ENCODE measurements at regions not wholly inside any gene's neighbourhood (a gene's known extent, or its start where the extent isn't known, plus 50 kb on each side); places are given as distances from the start of the nearest gene placed in this dataset.

DNA sequence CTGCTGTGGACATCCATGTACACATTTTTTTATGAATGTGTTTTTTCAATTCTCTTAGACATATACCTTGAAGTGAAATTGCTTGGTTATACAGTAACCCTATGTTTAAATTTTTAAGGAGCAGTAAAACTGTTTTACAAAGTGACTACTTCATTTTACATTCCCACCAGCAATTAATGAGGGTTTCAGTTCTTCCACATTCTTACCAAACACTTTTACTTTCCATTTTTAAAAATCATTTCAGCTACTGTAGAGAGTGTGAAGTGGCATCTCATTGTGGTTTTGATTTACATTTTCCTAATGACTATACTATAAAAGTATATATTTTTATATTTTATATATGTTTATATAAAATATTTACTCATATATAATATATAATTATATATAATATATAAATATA is 1221.5 kb downstream of the PLA2G4A start:
- no peak for DNase-seq (ENCODE audit: low spot score)

DNA sequence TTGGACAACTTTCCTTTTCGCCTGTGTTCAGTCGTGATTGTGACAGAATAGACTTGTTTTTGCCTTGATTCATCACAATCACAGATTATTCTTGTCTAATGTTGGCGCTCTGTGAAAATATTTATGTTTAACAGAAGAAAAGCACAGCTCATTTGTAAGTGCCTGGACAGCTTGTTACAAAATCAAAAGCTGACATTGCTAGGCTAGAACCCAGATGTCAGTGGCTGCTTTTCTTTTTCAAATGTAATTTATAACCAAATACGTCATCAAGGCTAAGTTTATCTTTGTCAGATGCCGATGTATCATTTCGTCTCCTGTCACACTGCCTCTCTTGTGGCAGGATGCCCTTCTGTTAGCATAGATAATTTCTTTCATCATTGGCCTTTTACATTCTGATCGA is 1227.3 kb downstream of the PLA2G4A start:
- DNase-seq (ENCODE audit: low spot score), result no peak

GRCh38 chr1:188058801-188059200 is 1230.1 kb downstream of the PLA2G4A start:
- no peak for DNase-seq (ENCODE audit: low spot score)

DNA sequence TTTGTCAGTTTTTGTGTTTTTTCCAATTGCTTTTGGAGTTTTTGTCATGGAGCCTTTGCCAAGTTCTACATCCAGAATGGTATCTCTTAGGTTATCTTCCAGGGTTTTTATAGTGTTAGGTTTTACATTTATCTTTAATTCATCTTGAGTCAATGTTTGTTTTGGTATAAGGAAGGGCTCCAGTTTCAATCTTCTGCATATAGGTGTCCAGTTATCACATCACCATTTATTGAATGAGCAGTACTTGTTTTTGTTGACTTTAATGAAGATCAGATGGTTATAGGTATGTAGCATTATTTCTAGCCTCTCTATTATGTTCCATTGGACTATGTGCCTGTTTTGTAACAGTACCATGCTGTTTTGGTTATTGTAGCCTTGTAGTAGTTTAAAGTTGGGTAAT is 1233.1 kb downstream of the PLA2G4A start:
- DNase-seq (ENCODE audit: low spot score), result no peak

DNA sequence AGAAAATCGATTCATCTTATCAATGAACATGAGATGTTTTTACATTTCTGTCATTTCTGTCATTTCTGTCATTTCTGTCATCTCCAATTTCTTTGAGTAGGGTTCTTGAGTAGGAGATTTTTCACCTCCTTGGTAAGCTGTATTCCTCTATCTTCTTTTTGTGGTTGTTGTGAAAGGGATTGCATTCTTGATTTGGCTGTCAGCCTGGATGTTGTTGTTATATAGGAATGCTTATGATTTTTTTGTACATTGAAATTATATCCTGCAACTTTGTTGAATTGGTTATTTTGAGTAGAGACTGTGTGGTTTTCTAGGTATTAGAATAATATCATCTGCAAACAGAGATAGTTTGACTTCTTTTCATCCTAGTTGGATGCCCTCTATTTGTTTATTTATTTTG is 1233.7 kb downstream of the PLA2G4A start:
- no peak for DNase-seq (ENCODE audit: low spot score)

DNA sequence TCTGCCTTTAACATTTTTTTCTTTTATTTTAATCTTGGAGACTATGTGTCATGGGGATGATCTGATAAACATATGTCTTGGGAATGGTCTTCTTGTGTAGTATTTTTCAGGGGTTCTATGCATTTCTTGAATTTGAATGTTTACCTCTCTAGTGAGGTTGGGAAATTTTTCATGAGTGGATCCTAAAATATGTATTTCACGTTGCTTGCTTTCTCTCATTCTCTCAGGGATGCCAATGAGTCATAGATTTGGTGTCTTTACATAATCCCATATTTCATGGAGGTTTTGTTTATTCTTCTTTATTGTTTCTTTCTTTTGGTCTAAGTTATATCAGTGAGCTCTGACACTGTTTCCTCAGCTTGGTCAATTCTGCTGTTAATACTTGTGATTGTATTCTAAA is 1237.2 kb downstream of the PLA2G4A start:
- DNase-seq (ENCODE audit: low spot score), result no peak

DNA sequence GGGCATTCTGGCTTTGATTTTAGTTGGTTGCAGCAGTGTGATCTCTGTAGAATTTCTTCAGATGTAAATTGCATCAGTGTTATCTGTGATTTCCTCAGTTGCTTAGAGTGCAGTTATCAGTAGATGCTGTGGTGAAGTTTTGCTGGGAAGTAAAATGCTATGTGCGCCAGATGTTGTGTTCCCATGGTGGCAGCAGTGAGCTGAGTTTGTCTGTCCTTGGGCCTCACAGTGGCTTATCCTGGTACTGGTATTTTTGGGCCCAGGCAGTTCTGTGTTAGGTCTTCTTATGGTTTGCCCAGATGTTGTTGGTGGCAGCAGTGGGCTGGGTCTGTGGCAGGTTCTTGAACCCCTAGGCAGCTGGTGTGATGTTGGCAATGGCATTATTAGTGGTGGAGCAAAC is 1242.1 kb downstream of the PLA2G4A start:
- DNase-seq (ENCODE audit: low spot score), result no peak

- no peak for DNase-seq (ENCODE audit: low spot score)
These were observed 1260.3 kb downstream of the PLA2G4A start for GRCh38 chr1:188089015-188089414.

- no peak for DNase-seq (ENCODE audit: low spot score)
These were observed 1260.7 kb downstream of the PLA2G4A start for GRCh38 chr1:188089461-188089860.

GRCh38 chr1:188096521-188096920 is 1267.8 kb downstream of the PLA2G4A start:
- no peak for DNase-seq (ENCODE audit: low spot score)

GRCh38 chr1:188117436-188117835 is 1288.7 kb downstream of the PLA2G4A start:
- no peak for DNase-seq (ENCODE audit: low spot score)

- no peak for DNase-seq (ENCODE audit: low spot score)
These were observed 1293.9 kb downstream of the PLA2G4A start for GRCh38 chr1:188122646-188123045.

DNA sequence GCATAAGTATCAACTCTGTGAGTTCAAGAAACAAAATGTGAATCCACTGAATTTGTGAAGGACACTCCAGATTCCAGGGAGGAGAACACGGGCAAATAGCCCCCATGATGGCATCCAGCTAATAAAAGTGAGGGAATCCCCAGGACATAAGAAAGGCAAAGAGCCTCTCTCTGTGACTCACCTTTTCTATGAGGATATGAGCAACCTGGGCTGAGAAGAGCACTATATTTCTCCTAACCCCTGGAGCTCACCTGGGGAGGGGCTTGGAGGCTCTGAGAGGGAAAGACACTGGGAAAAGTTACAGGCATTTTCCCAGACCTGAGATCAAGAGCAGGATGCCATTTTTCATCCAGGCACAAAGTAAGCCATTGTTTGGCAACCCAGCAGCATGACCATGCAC is 1298.8 kb downstream of the PLA2G4A start:
- no peak for DNase-seq (ENCODE audit: low spot score)

- no peak for DNase-seq (ENCODE audit: low spot score)
These were observed 1300.0 kb downstream of the PLA2G4A start for GRCh38 chr1:188128761-188129160.

GRCh38 chr1:188129856-188130838 is 1301.4 kb downstream of the PLA2G4A start:
- no peak for DNase-seq (ENCODE audit: low spot score)

GRCh38 chr1:188137221-188137620 is 1308.5 kb downstream of the PLA2G4A start:
- DNase-seq (ENCODE audit: low spot score), result no peak

GRCh38 chr1:188140958-188141357 is 1312.2 kb downstream of the PLA2G4A start:
- DNase-seq (ENCODE audit: low spot score), result no peak

DNA sequence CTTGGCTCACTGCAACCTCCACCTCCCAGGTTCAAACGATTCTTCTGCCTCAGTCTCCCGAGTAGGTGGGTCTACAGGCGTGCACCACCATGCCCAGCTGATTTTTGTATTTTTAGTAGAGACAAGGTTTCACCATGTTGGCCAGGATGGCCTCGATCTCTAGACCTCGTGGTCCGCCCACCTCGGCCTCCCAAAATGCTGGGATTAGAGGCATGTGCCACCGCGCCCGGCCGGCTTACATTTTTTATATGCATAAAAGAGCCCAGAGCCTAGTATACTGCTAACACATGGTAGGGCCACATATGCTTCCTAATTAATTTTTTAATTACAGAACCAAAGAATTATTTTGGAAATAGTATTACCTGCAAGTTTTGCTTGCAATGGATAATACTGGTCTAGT is 1325.4 kb downstream of the PLA2G4A start:
- no peak for DNase-seq (ENCODE audit: low spot score)

- DNase-seq (ENCODE audit: low spot score), result no peak
These were observed 1326.0 kb downstream of the PLA2G4A start for GRCh38 chr1:188154761-188155160.

- no peak for DNase-seq (ENCODE audit: low spot score)
These were observed 1326.5 kb downstream of the PLA2G4A start for GRCh38 chr1:188155261-188155660.

DNA sequence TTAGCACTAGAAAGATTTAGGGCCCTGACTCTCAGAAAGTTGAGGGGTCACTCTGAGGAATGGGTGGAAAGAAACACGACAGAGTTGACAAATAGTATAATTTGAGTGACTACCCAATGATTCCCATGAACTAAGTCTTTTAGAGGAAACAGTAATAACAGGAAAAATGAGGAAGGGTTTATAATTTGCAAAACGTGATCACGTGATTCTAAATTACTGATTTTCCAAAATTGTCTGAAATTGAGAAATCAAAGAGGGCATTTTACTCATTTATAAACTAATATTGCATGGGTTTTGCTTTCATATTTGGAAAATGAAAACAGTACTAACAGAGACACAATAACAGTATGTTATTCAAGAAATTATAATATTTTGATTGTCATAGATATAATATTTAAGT is 1335.7 kb downstream of the PLA2G4A start:
- DNase-seq (ENCODE audit: low spot score), result no peak

DNA sequence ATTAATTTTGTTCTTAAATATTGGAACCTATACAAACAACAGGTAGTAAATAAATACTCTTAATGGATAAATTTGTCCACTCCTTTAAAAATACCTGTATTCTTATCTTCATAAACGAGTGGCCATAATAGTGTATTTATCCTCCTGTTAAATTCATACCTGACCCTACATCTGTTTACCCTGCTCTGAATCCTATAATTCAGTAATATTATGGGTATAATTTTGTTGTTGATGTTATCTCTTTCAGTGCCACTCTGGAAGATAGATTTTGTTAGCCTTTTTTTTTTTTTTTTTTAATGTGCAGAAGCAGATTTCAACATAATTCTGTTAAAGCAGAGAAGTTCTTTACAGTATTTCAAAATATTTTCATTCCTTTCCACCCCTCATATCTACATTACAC is 1337.9 kb downstream of the PLA2G4A start:
- no peak for DNase-seq (ENCODE audit: low spot score)

GRCh38 chr1:188169971-188170370 is 1341.2 kb downstream of the PLA2G4A start:
- no peak for DNase-seq (ENCODE audit: low spot score)

- DNase-seq (ENCODE audit: low spot score), result no peak
These were observed 1341.7 kb downstream of the PLA2G4A start for GRCh38 chr1:188170411-188170810.

Measured in AG20443 (cell line).